Bronchial epithelial cell (primary cell): ENCODE measurements at regions not wholly inside any gene's neighbourhood (a gene's known extent, or its start where the extent isn't known, plus 50 kb on each side); places are given as distances from the start of the nearest gene placed in this dataset.
A peak's percentile ranks its signal among the peaks of the same experiment; 100 is the strongest.

Experiments
- DNase-seq: peaks from one replicate; pipeline ENCODE4 v3.0.0-alpha.2; 2010; ENCODE audit warnings: low read depth
- FAIRE-seq: peaks from 2 replicates; lab custom pipeline; 2011; peaks lifted over from hg19 to GRCh38; lab: Jason Lieb, UNC
- H3K27me3 ChIP-seq: 2 replicates; pipeline ENCODE4 v1.5.1; 2011; ENCODE audit warnings: low read length; ENCODE audit not compliant: control insufficient read depth, insufficient read depth
- H3K36me3 ChIP-seq: 2 replicates; pipeline ENCODE4 v1.5.1; 2011; ENCODE audit warnings: low read length; ENCODE audit not compliant: control insufficient read depth, insufficient read depth
- H3K4me3 ChIP-seq: 2 replicates; pipeline ENCODE4 v1.5.1; 2011; ENCODE audit warnings: mild to moderate bottlenecking, low read depth, low read length, control low read depth
- CTCF ChIP-seq: IDR thresholded peaks from 2 replicates; pipeline ENCODE4 v1.5.1; 2011; ENCODE audit warnings: mild to moderate bottlenecking, moderate library complexity, low read length, control low read depth, inconsistent platforms; ENCODE audit not compliant: insufficient read depth, severe bottlenecking

DNA sequence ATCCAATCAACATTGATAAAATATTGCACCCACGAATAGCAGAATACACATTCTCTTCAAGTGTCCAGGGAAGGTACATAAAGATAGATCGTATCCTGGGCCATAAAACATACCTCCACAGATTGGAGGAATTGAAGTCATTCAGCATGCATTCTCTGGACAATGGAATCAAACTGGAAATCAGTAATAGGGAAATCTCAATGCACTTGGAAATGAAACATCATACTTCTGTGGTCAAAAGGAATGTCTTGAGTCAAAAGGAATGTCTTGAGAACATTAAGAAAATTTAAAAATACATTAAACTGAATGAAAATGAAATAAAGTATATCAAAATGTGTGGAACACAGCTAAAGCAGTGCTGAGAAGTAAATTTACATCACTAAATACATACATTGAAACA lies 138.8 kb downstream of the TFAP2A start:
- no peak for TF ChIP-seq CTCF
- no peaks in the 10 kb centered on the region for H3K36me3 ChIP-seq
- no peaks in the 10 kb centered on the region for H3K27me3 ChIP-seq
- FAIRE-seq (no peak), DNase-seq (peak; percentile 48)
- H3K4me3 ChIP-seq, result no peak overlapping the region

GRCh38 chr6:10272591-10272990 lies 142.3 kb downstream of the TFAP2A start:
- DNase-seq (peak; percentile 25), FAIRE-seq (no peak)

GRCh38 chr6:10271982-10272381 lies 142.9 kb downstream of the TFAP2A start:
- no peak overlapping the region for H3K4me3 ChIP-seq
- no peak for TF ChIP-seq CTCF
- FAIRE-seq (no peak), DNase-seq (peak; percentile 17)
- H3K36me3 ChIP-seq, result no peaks in the 10 kb centered on the region
- no peaks in the 10 kb centered on the region for H3K27me3 ChIP-seq

More at GRCh38 chr6:10272591-10272990, 142.3 kb downstream of the TFAP2A start:
- Histone ChIP-seq H3K27me3 (no peaks in the 10 kb centered on the region), H3K4me3 (no peak overlapping the region), H3K36me3 (no peaks in the 10 kb centered on the region)
- no peak for TF ChIP-seq CTCF

DNA sequence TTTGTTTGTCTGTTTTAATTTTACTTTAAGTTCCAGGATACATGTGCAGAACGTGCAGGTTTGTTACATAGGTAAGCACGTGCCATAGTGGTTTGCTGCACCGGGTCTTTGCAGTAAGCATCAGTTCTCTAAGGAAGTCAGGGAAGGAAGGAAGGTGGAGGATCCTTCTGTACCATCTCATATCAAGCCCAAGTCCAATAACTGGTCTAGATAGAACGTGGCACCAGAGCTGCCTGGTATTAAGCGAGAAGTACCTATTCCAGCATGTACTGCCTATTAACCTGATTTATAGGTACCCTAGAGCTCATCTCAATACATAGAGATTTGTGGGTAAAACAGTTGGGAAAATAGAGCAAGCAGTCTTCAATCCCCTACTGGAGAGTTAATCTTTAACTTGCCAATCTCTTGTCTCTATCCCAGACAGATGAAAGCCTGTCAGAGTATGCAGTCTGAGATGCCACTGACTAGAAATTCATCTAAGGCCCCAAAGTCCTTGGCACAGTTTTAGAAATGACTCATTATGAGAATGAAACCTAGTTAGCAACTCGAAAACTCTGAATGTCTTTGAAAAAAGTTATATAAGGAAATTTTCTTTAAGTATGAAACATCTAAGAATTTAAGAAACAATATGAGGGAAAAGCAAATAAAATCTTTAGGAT lies 144.9 kb downstream of the TFAP2A start:
- peak; percentile 56 for DNase-seq
- TF ChIP-seq CTCF, result no peak
- no peaks in the 10 kb centered on the region for H3K36me3 ChIP-seq
- no peak for FAIRE-seq
- H3K4me3 ChIP-seq, result no peak overlapping the region
- H3K27me3 ChIP-seq, result no peaks in the 10 kb centered on the region

GRCh38 chr6:10268611-10269310 lies 146.1 kb downstream of the TFAP2A start:
- Histone ChIP-seq H3K36me3 (no peaks in the 10 kb centered on the region), H3K27me3 (no peaks in the 10 kb centered on the region), H3K4me3 (no peak overlapping the region)
- TF ChIP-seq CTCF, result no peak
- DNase-seq (no peak), FAIRE-seq (no peak)
